ENCODE measurements at regions not wholly inside any gene's neighbourhood (a gene's known extent, or its start where the extent isn't known, plus 50 kb on each side); places are given as distances from the start of the nearest gene placed in this dataset.

DNA sequence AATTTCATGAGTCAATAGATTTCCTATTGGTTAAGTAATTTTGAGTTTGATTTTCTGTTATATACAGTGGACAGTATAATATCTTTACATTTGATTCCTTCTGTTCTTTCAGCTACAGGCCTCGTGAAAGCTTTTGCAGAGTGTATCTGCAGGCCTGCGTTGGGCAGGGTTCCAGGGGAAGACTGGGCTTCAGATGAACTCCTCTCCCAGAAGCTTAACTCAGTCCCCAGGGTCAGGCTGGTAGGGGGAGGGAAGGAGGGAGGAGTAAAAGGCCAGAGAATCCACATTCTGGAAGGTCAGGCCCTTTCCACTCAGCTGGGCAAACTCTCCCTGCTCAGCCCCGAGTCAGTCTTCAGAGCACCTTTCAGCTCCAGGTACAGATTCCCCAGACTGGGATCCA, 100.4 kb upstream of the NECTIN1 start:
- Histone ChIP-seq H3K27me3 (ENCODE audit: insufficient read depth, low read length) (no peaks in the 10 kb centered on the region), H4K5ac (ENCODE audit: insufficient read length, low read depth, low read length) (no peak overlapping the region), H4K91ac (ENCODE audit: insufficient read length, low read depth, low read length) (no peak overlapping the region), H2BK5ac (ENCODE audit: insufficient read length, low read length) (no peak overlapping the region), H3K9ac (ENCODE audit: extremely low read depth, insufficient read length, low read length) (no peak overlapping the region), H3K79me2 (ENCODE audit: insufficient read depth, low read length) (no peaks in the 10 kb centered on the region), H2AFZ (ENCODE audit: low read length) (no peak overlapping the region), H3K4me1 (ENCODE audit: insufficient read depth, low read length) (peaks cover 8% of the 10 kb centered on the region; the same call in 1 of the 2 replicates), H3K56ac (ENCODE audit: insufficient read length, low read depth, low read length) (no peak overlapping the region), H2BK15ac (ENCODE audit: low read depth, low read length) (no peak overlapping the region), H2BK120ac (ENCODE audit: low read depth, low read length, poor library complexity, severe bottlenecking) (no peak overlapping the region), H4K20me1 (ENCODE audit: control insufficient read depth, insufficient read depth, insufficient read length) (no peaks in the 10 kb centered on the region), H2BK12ac (ENCODE audit: insufficient read length, low read depth, low read length) (no peak overlapping the region), H3K79me1 (ENCODE audit: insufficient read depth, low read depth, low read length, poor library complexity, severe bottlenecking) (no peaks in the 10 kb centered on the region), H3K23me2 (ENCODE audit: insufficient read length, low read depth, low read length, poor library complexity, severe bottlenecking) (no peaks in the 10 kb centered on the region), H3K27ac (ENCODE audit: insufficient read length, low read depth, low read length) (no peak overlapping the region), H3K4ac (ENCODE audit: low read depth, low read length) (no peak overlapping the region), H4K8ac (replicated peaks; ENCODE audit: insufficient read length, low read depth, low read length) (no peak overlapping the region), H3K14ac (ENCODE audit: insufficient read depth, low read length) (no peak overlapping the region; the same call in 1 of the 2 replicates), H3T11ph (ENCODE audit: low read length) (no peak overlapping the region), H3K23ac (ENCODE audit: insufficient read length, low read depth, low read length) (no peak overlapping the region), H3K9me3 (ENCODE audit: control insufficient read depth, low read depth, low read length) (no peaks in the 10 kb centered on the region), H2AK5ac (ENCODE audit: insufficient read length, low read length) (no peak overlapping the region), H3K4me2 (ENCODE audit: insufficient read depth, insufficient read length, low read length) (no peak overlapping the region), H3K18ac (ENCODE audit: insufficient read length, low read depth, low read length) (no peak overlapping the region), H2BK20ac (ENCODE audit: low read depth, low read length, poor library complexity, severe bottlenecking) (no peak overlapping the region)
- peaks cover 34% of the 10 kb centered on the region for H3K27me3 Mint-ChIP-seq (ENCODE audit: low read depth)
- TF ChIP-seq, protein P1, sequence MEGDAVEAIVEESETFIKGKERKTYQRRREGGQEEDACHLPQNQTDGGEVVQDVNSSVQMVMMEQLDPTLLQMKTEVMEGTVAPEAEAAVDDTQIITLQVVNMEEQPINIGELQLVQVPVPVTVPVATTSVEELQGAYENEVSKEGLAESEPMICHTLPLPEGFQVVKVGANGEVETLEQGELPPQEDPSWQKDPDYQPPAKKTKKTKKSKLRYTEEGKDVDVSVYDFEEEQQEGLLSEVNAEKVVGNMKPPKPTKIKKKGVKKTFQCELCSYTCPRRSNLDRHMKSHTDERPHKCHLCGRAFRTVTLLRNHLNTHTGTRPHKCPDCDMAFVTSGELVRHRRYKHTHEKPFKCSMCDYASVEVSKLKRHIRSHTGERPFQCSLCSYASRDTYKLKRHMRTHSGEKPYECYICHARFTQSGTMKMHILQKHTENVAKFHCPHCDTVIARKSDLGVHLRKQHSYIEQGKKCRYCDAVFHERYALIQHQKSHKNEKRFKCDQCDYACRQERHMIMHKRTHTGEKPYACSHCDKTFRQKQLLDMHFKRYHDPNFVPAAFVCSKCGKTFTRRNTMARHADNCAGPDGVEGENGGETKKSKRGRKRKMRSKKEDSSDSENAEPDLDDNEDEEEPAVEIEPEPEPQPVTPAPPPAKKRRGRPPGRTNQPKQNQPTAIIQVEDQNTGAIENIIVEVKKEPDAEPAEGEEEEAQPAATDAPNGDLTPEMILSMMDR (conservative IDR thresholded peaks at IDR 0.05): no peak
- H3K9me3 Mint-ChIP-seq: peaks cover 8 to 11% of the 10 kb centered on the region in 2 experiments; a peak in 4 of 5 replicates
- peaks cover 2 to 9% (median 5%) of the 10 kb centered on the region in 3 experiments; a peak in 4 of 7 replicates for H3K36me3 Mint-ChIP-seq (ENCODE audit: insufficient read depth in 1 of 3, low read depth in 3 of 3)
- no peak for DNase-seq
- H3K4me1 Mint-ChIP-seq: peaks cover 29 to 35% of the 10 kb centered on the region in 2 experiments
- no CpG with 5 or more reads among the region's 3 CpGs for WGBS (ENCODE audit: extremely low coverage, insufficient read length, low lambda C conversion rate)
- H3K4me3 Mint-ChIP-seq: no peak overlapping the region
- H3K27ac Mint-ChIP-seq: no peak overlapping the region
